Heart left ventricle (tissue), 13 donors: ENCODE measurements at regions not wholly inside any gene's neighbourhood (a gene's known extent, or its start where the extent isn't known, plus 50 kb on each side); places are given as distances from the start of the nearest gene placed in this dataset.

Experiments used
- POLR2A ChIP-seq, 2 donors: fragments of 450-650 bp; IDR thresholded peaks; one replicate each; pipeline ENCODE4 v1.6.1; 2017; ENCODE audit warnings: antibody characterized with exemption in 2 of 2, mild to moderate bottlenecking in 2 of 2, moderate library complexity in 2 of 2
- TF ChIP-seq, protein P1 (sequence below), 12 donors: fragments of 200-600 bp; sonication (generic) in 4 of 12; IDR thresholded peaks; one replicate each; pipeline versions ENCODE4 v1.5.0 to v1.8.0; 2018 to 2022; ENCODE audit warnings: antibody characterized with exemption in 12 of 12, mild to moderate bottlenecking in 5 of 12
- donor health status: ischemic (EF 13 %, LVEDD 7.1; RV severe dilation, severe dysfunction).
- donor health status: DM: no; HTN: yes; CAD: no.
- donor health status: DM: no; HTN: no; CAD: no.
- donor health status: ischemic (EF 25% LVEDD 6.9; RV normal size, moderate dysfunction).
- donor health status: ischemic (EF 25% LVEDD 5.7; RV mildly dilated, moderate dysfunction).
- donor health status: ischemic (EF 35%, LVEDD 5.7; RV mildly dilated, moderate dysfunction).
- donor health status: nonischemic (EF 11% LVEDD 7.7; RV severe dilation, severe dysfunction).
- donor health status: DM: yes; HTN: yes; CAD: no.
- donor health status: PGD.
- donor health status: ischemic (EF 29% LVEDD 5.4; RV normal size, mild dysfunction).
- donor health status: nonischemic (EF 23%, LVEDD 6.1; RV moderate dilation, normal function).

DNA sequence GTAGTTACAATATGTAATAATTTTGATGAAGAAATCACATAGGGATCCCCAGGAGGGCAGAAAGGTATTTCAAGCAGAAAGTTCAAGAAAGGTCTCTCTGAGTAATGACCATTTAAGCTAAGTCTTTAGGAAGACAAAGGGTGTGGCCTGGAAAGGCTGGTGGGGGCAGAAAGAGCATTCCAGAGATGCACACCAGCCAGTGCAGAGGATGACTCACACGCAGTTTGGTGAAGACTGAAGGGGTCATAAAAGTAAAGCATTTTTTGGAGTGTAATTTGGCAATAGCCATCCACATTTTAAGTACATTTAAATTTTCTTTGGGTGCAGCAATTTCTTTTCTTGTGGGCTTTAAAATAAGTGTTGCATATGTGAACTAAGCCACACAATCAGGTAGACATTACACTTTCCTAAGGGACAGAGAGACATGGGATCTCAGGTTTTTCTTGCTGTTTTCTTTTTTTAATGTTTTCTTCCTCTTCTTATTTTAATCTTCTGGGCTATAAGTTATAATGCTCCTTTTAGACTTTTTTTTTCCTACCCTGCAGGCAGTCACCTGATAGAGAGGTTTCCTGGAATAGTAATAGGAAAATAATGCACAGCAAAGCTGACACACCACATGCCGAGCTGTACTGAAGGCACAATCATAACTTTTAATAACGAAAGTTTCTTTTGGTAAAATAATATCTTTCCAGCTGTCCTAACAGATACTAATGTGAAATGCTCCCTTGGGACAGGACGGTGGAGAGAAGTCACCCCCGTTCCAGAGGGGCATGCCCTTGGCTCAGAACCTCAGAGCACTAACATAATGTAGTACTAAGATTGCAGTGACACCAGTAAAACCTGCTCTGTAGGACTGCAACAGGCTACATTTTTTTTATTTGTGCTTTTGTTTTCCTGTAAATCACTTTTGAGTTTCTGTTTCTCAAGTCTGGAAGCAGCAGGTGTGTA, 49.6 kb upstream of the PTPRK start:
- TF ChIP-seq, protein P1, sequence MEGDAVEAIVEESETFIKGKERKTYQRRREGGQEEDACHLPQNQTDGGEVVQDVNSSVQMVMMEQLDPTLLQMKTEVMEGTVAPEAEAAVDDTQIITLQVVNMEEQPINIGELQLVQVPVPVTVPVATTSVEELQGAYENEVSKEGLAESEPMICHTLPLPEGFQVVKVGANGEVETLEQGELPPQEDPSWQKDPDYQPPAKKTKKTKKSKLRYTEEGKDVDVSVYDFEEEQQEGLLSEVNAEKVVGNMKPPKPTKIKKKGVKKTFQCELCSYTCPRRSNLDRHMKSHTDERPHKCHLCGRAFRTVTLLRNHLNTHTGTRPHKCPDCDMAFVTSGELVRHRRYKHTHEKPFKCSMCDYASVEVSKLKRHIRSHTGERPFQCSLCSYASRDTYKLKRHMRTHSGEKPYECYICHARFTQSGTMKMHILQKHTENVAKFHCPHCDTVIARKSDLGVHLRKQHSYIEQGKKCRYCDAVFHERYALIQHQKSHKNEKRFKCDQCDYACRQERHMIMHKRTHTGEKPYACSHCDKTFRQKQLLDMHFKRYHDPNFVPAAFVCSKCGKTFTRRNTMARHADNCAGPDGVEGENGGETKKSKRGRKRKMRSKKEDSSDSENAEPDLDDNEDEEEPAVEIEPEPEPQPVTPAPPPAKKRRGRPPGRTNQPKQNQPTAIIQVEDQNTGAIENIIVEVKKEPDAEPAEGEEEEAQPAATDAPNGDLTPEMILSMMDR (IDR thresholded peaks at IDR 0.05), result no peak
- no peak for TF ChIP-seq POLR2A (IDR thresholded peaks at IDR 0.05)
